ENCODE measurements at regions not wholly inside any gene's neighbourhood (a gene's known extent, or its start where the extent isn't known, plus 50 kb on each side); places are given as distances from the start of the nearest gene placed in this dataset.

- TF ChIP-seq RXRA (IDR thresholded peaks at IDR 0.05; ENCODE audit: borderline replicate concordance, low read depth), result no peak
- no peak for TF ChIP-seq RAD21 (IDR thresholded peaks at IDR 0.05; ENCODE audit: low read length)
- no peak for TF ChIP-seq POLR2AphosphoS5 (IDR thresholded peaks at IDR 0.05; ENCODE audit: low read depth, low read length)
- TF ChIP-seq EP300 (IDR thresholded peaks at IDR 0.05; ENCODE audit: borderline replicate concordance in 1 of 2, low read depth in 1 of 2, low read length in 1 of 2), result no peak
- TF ChIP-seq CTCF (IDR thresholded peaks at IDR 0.05), result no peak
Observed at GRCh38 chr2:71859211-71859847, 288.3 kb downstream of the CYP26B1 start.

Measured in SK-N-SH (cell line).